Spleen (tissue), 11 donors: ENCODE measurements at regions not wholly inside any gene's neighbourhood (a gene's known extent, or its start where the extent isn't known, plus 50 kb on each side); places are given as distances from the start of the nearest gene placed in this dataset.

Experiments
- DNase-seq: peaks from one replicate; pipeline ENCODE4 v3.0.0-alpha.2; 2020
- H3K27ac ChIP-seq, 8 donors: fragments of 200-600 bp; sonication (generic) in 7 of 8; 1 replicate in 4 of 8; 2 replicates in 4 of 8; pipeline versions ENCODE4 v1.5.0 to v1.8.0; 2016 to 2021; ENCODE audit warnings: inconsistent platforms in 4 of 8, mild to moderate bottlenecking in 4 of 8, moderate library complexity in 1 of 8
- H3K27me3 ChIP-seq, 7 donors: fragments of 200-600 bp; sonication (generic) in 6 of 7; replicated peaks in 1 of 7; 1 replicate in 4 of 7; 2 replicates in 3 of 7; pipeline versions ENCODE4 v1.5.0 to v1.8.0; 2016 to 2021; ENCODE audit warnings: inconsistent platforms in 3 of 7, mild to moderate bottlenecking in 1 of 7
- H3K36me3 ChIP-seq, 6 donors: fragments of 200-600 bp; sonication (generic) in 5 of 6; 1 replicate in 4 of 6; 2 replicates in 2 of 6; pipeline versions ENCODE4 v1.5.0 to v1.8.0; 2016 to 2021; ENCODE audit warnings: inconsistent platforms in 2 of 6
- H3K4me1 ChIP-seq, 6 donors: fragments of 200-600 bp; sonication (generic) in 5 of 6; 1 replicate in 3 of 6; 2 replicates in 3 of 6; pipeline versions ENCODE4 v1.5.0 to v1.8.0; 2016 to 2021; ENCODE audit warnings: inconsistent platforms in 3 of 6
- H3K4me3 ChIP-seq, 8 donors: fragments of 200-600 bp; sonication (generic) in 7 of 8; 1 replicate in 4 of 8; 2 replicates in 4 of 8; pipeline versions ENCODE4 v1.5.0 to v1.8.0; 2016 to 2021; ENCODE audit warnings: inconsistent platforms in 4 of 8, mild to moderate bottlenecking in 4 of 8, moderate library complexity in 2 of 8
- H3K9me3 ChIP-seq, 8 donors: fragments of 200-600 bp; sonication (generic) in 7 of 8; 1 replicate in 4 of 8; 2 replicates in 4 of 8; pipeline versions ENCODE4 v1.5.0 to v1.8.0; 2016 to 2021; ENCODE audit warnings: inconsistent platforms in 4 of 8
- POLR2A ChIP-seq, 3 donors: fragments of 450-650 bp; IDR thresholded peaks; one replicate each; pipeline ENCODE4 v1.5.1; 2017; ENCODE audit warnings: antibody characterized with exemption in 3 of 3, mild to moderate bottlenecking in 1 of 3
- POLR2AphosphoS5 ChIP-seq, 3 donors: sonication (generic); formaldehyde crosslinking; IDR thresholded peaks; one replicate each; pipeline ENCODE4 v1.5.1; 2017; ENCODE audit warnings: antibody characterized with exemption in 3 of 3
- WGBS, 5 donors: extraction: QIAGEN DNeasy Blood & Tissue Kit in 3 of 5; methylation state at CpG; one replicate each; pipeline versions ENCODE4 v1.1.5 to v1.1.7; 2013 to 2018; 5-methylcytosine and 5-hydroxymethylcytosine counted together
- intact Hi-C: fragments of 100-400 bp; cut with DNase I; formaldehyde crosslinking; loops from one replicate; pipeline ENCODE4 v1.15.0; 2023; ENCODE audit warnings: low total_unique reads
- TF ChIP-seq, protein P1 (sequence below), 11 experiments: fragments of 200-600 bp in 7 of 11; fragments of 450-650 bp in 4 of 11; sonication (generic) in 4 of 11; IDR thresholded peaks in 8 of 11; conservative IDR thresholded peaks in 3 of 11; 1 replicate in 7 of 11; 2 replicates in 4 of 11; pipeline versions ENCODE4 v1.4.0 to v1.8.0; 2016 to 2021; ENCODE audit warnings: antibody characterized with exemption in 11 of 11, inconsistent platforms in 4 of 11, mild to moderate bottlenecking in 1 of 11
- donor health status: healthy with polysubstance abuse.
- donor health status: DM: no; HTN: no; CAD: no; lungs with moderate emphysema.
- donor health status: DM: no; HTN: no; CAD: no.
- donor health status: Bipolar disorder and iron deficiency.
- donor health status: healthy.
- donor health status: DM: no; HTN: no; CAD: no.
- donor health status: DM: yes; HTN: yes; CAD: no.

DNA sequence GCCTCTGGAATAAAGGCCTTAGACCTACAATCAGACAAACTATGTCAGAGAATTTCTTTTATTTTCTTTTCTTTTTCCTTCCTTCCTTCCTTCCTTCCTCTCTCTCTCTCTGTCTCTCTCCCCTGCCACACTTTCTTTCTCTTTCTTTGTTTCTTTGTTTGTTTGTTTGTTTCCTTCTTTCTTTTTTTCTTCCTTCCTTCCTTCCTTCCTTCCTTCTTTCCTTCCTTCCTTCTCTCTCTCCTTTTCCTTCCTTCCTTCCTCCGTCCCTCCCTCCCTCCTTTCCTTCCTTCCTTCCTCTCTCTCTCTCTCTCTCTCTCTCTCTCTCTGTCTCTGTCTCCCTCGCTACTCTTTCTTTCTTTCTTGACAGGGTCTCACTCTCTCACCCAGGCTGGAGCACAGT lies 242.6 kb downstream of the GATA3 start:
- intact Hi-C loops: no loop called here
- no peaks in the 10 kb centered on the region for H3K36me3 ChIP-seq
- H3K9me3 ChIP-seq: no peaks in the 10 kb centered on the region
- H3K4me1 ChIP-seq: no peaks in the 10 kb centered on the region
- no peak overlapping the region for H3K27ac ChIP-seq
- peaks cover 0 to 34% (median 0%) of the 10 kb centered on the region in 7 donors for H3K27me3 ChIP-seq
- TF ChIP-seq, protein P1, sequence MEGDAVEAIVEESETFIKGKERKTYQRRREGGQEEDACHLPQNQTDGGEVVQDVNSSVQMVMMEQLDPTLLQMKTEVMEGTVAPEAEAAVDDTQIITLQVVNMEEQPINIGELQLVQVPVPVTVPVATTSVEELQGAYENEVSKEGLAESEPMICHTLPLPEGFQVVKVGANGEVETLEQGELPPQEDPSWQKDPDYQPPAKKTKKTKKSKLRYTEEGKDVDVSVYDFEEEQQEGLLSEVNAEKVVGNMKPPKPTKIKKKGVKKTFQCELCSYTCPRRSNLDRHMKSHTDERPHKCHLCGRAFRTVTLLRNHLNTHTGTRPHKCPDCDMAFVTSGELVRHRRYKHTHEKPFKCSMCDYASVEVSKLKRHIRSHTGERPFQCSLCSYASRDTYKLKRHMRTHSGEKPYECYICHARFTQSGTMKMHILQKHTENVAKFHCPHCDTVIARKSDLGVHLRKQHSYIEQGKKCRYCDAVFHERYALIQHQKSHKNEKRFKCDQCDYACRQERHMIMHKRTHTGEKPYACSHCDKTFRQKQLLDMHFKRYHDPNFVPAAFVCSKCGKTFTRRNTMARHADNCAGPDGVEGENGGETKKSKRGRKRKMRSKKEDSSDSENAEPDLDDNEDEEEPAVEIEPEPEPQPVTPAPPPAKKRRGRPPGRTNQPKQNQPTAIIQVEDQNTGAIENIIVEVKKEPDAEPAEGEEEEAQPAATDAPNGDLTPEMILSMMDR (IDR thresholded peaks at IDR 0.05 in 8 of 11, conservative IDR thresholded peaks at IDR 0.05 in 3 of 11): no peak
- TF ChIP-seq POLR2AphosphoS5 (IDR thresholded peaks at IDR 0.05) (no peak), POLR2A (IDR thresholded peaks at IDR 0.05) (no peak)
- WGBS, 5 donors: 69 to 91% (median 76%) methylated on average over 2 of the region's 2 CpGs
- no peak overlapping the region for H3K4me3 ChIP-seq
- no peak for DNase-seq

DNA sequence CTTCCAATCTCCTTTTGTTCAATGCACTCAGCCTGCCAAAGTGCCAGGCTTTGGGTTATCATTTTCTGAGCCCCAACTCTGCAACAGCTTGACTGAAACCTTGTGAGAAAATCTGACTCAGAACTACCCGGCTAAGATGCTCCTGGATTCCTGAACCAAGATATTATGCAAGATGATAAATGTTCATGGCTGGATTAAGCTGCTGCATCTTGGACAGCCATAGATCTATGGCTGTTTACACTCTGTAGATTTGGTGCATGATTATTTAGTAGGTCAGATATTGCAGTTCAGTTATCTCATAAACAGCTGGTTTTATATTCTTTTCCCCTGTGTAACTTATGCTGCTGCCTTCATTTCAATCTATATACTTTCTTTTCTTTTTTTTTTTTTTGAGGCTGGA lies 243.5 kb downstream of the GATA3 start:
- no peak for DNase-seq
- Histone ChIP-seq H3K4me1 (no peaks in the 10 kb centered on the region), H3K27me3 (peaks cover 0 to 38% (median 0%) of the 10 kb centered on the region in 7 donors), H3K36me3 (no peaks in the 10 kb centered on the region), H3K9me3 (no peaks in the 10 kb centered on the region), H3K27ac (no peak overlapping the region), H3K4me3 (no peak overlapping the region)
- no peak for TF ChIP-seq POLR2AphosphoS5 (IDR thresholded peaks at IDR 0.05)
- TF ChIP-seq, protein P1 (IDR thresholded peaks at IDR 0.05 in 8 of 11, conservative IDR thresholded peaks at IDR 0.05 in 3 of 11): no peak
- intact Hi-C loops: no loop called here
- 63 to 87% (median 81%) methylated on average over 1 of the region's 1 CpG for WGBS, 5 donors

DNA sequence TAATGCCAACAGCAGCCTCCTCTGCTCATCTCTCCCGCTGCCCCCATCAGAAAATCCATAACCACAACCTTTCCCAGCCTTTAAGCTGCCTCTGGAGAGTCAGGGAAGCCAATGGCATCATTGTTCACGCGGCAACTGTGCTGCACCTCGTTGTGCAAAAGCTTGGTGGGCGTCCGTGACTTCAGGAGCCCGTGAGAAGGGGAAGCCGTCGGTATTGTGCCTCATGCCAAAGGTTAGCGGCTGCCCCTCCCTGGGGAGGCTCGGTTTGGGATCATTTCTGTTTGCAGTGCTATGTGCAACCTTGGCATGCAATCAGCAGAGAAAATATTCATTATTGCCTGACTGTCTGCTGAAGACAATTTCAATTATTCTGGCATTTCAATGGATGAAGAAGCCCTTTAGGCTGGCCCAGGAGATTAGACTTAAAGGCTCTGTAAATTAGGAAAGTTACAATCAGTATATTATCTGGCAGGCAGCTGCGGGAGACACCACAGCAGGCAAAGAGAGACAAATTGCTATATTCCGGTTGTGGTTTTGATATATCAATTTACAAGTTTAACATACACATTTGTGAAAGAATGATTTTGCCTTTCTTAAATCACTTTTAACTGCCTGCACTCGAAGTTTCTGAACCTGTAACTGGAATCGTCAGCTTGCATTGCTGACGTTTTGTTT lies 244.5 kb downstream of the GATA3 start:
- TF ChIP-seq POLR2AphosphoS5 (IDR thresholded peaks at IDR 0.05): no peak
- TF ChIP-seq, protein P1 (IDR thresholded peaks at IDR 0.05 in 8 of 11, conservative IDR thresholded peaks at IDR 0.05 in 3 of 11): no peak
- no peak for TF ChIP-seq POLR2A (IDR thresholded peaks at IDR 0.05)
- Histone ChIP-seq H3K27ac (no peak overlapping the region), H3K4me1 (no peaks in the 10 kb centered on the region), H3K4me3 (no peak overlapping the region), H3K27me3 (peaks cover 0 to 38% (median 0%) of the 10 kb centered on the region in 7 donors), H3K36me3 (no peaks in the 10 kb centered on the region), H3K9me3 (no peaks in the 10 kb centered on the region)
- 59 to 70% (median 66%) methylated on average over 16 of the region's 16 CpGs for WGBS, 5 donors
- intact Hi-C loops: no loop called here
- DNase-seq: no peak

DNA sequence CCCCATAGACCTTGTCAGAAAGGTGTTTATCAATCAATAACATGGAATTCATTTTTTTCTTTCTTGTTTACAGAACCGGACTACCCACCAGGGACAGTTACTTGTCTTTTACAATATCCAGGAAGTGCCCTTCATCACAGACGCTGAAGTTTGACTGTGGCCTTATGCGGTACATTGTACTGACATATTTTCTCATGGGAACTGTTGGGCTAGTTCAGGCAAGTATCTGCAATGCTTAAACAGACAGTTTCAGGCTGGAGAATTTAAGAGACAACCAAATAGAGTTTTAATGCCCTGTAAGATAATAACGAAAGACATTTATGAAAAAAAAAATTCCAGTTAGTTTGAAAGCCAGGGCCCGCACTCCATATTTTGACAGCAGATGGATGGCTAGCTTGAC lies 246.4 kb downstream of the GATA3 start:
- no peak overlapping the region for H3K4me3 ChIP-seq
- no peak for DNase-seq
- no peak for TF ChIP-seq POLR2A (IDR thresholded peaks at IDR 0.05)
- TF ChIP-seq, protein P1 (IDR thresholded peaks at IDR 0.05 in 8 of 11, conservative IDR thresholded peaks at IDR 0.05 in 3 of 11): no peak
- TF ChIP-seq POLR2AphosphoS5 (IDR thresholded peaks at IDR 0.05): no peak
- intact Hi-C loops: no loop called here
- WGBS, 5 donors: 74 to 90% (median 83%) methylated on average over 5 of the region's 5 CpGs
- no peaks in the 10 kb centered on the region for H3K4me1 ChIP-seq
- H3K36me3 ChIP-seq: no peaks in the 10 kb centered on the region
- H3K27me3 ChIP-seq: peaks cover 0 to 36% (median 0%) of the 10 kb centered on the region in 7 donors
- H3K9me3 ChIP-seq: no peaks in the 10 kb centered on the region
- no peak overlapping the region for H3K27ac ChIP-seq
